Ovary (tissue), 7 donors: ENCODE measurements at regions not wholly inside any gene's neighbourhood (a gene's known extent, or its start where the extent isn't known, plus 50 kb on each side); places are given as distances from the start of the nearest gene placed in this dataset.

Source experiments
- DNase-seq, 5 donors: peaks; one replicate each; pipeline ENCODE4 v3.0.0-alpha.2; 2019 to 2020
- H3K27ac ChIP-seq, 2 donors: fragments of 200-600 bp; one replicate each; pipeline versions ENCODE4 v1.5.1 to v1.8.0; 2019 to 2022
- H3K27me3 ChIP-seq: fragments of 200-600 bp; one replicate; pipeline ENCODE4 v1.8.0; 2022
- H3K36me3 ChIP-seq: fragments of 200-600 bp; sonication (generic); one replicate; pipeline ENCODE4 v1.5.1; 2019
- H3K4me1 ChIP-seq: one replicate; pipeline ENCODE4 v1.8.1; 2013; ENCODE audit warnings: mild to moderate bottlenecking, moderate library complexity; ENCODE audit not compliant: insufficient read depth
- H3K4me3 ChIP-seq: fragments of 200-600 bp; sonication (generic); one replicate; pipeline ENCODE4 v1.5.1; 2017
- H3K9me3 ChIP-seq, 2 donors: fragments of 200-600 bp in 1 of 2; sonication (generic) in 1 of 2; one replicate each; pipeline versions ENCODE4 v1.5.1 to v1.8.1; 2013 to 2019; ENCODE audit warnings: mild to moderate bottlenecking in 1 of 2, moderate library complexity in 1 of 2
- EP300 ChIP-seq: sonication (generic); formaldehyde crosslinking; IDR thresholded peaks from one replicate; pipeline ENCODE4 v1.6.1; 2017; ENCODE audit warnings: antibody characterized with exemption
- POLR2A ChIP-seq: fragments of 450-650 bp; IDR thresholded peaks from one replicate; pipeline ENCODE4 v1.6.1; 2017; ENCODE audit warnings: antibody characterized with exemption, mild to moderate bottlenecking, moderate library complexity
- WGBS, 3 donors: extraction: QIAGEN DNeasy Blood & Tissue Kit in 1 of 3; methylation state at CpG; one replicate each; pipeline versions ENCODE4 v1.1.5 to v1.1.7; 2013 to 2017; 5-methylcytosine and 5-hydroxymethylcytosine counted together
- intact Hi-C, 4 donors: fragments of 100-400 bp; cut with DNase I; formaldehyde crosslinking; loops; one replicate each; pipeline versions ENCODE4 v1.11.0 to v1.15.1; 2022 to 2023
- TF ChIP-seq, protein P1 (sequence below), 3 donors: fragments of 450-650 bp in 2 of 3; fragments of 200-600 bp in 1 of 3; IDR thresholded peaks; one replicate each; pipeline versions ENCODE4 v1.5.1 to v1.8.0; 2016 to 2022; ENCODE audit warnings: antibody characterized with exemption in 3 of 3, mild to moderate bottlenecking in 1 of 3
- donor health status: DM: no; HTN: no; CAD: no; lungs with moderate emphysema.
- donor health status: DM: no; HTN: no; CAD: no.
- donor health status: Bipolar disorder and iron deficiency.
- donor health status: DM: no; HTN: no; CAD: no.
- donor health status: DM: yes; HTN: yes; CAD: no.

DNA sequence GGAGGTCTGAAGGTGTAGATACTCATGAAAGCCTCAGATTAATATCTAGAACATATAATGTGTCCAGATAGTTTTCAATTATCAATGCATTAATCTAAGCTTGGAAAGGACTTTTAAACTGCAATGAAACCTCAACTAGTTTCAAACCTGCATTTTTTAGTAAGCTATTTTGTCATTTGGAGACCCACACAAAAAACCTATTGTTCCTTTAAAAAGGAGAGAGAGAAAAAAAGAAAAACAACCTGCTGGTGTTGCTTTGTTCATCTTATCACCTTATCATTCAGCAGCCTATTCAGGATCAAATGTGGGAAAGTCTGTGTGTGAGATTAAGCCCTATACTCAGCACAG lies 215.7 kb upstream of the PLEKHG7 start:
- TF ChIP-seq, protein P1, sequence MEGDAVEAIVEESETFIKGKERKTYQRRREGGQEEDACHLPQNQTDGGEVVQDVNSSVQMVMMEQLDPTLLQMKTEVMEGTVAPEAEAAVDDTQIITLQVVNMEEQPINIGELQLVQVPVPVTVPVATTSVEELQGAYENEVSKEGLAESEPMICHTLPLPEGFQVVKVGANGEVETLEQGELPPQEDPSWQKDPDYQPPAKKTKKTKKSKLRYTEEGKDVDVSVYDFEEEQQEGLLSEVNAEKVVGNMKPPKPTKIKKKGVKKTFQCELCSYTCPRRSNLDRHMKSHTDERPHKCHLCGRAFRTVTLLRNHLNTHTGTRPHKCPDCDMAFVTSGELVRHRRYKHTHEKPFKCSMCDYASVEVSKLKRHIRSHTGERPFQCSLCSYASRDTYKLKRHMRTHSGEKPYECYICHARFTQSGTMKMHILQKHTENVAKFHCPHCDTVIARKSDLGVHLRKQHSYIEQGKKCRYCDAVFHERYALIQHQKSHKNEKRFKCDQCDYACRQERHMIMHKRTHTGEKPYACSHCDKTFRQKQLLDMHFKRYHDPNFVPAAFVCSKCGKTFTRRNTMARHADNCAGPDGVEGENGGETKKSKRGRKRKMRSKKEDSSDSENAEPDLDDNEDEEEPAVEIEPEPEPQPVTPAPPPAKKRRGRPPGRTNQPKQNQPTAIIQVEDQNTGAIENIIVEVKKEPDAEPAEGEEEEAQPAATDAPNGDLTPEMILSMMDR (IDR thresholded peaks at IDR 0.05), result no peak
- TF ChIP-seq POLR2A (no peak), EP300 (no peak)
- intact Hi-C loops, result no loop called here

DNA sequence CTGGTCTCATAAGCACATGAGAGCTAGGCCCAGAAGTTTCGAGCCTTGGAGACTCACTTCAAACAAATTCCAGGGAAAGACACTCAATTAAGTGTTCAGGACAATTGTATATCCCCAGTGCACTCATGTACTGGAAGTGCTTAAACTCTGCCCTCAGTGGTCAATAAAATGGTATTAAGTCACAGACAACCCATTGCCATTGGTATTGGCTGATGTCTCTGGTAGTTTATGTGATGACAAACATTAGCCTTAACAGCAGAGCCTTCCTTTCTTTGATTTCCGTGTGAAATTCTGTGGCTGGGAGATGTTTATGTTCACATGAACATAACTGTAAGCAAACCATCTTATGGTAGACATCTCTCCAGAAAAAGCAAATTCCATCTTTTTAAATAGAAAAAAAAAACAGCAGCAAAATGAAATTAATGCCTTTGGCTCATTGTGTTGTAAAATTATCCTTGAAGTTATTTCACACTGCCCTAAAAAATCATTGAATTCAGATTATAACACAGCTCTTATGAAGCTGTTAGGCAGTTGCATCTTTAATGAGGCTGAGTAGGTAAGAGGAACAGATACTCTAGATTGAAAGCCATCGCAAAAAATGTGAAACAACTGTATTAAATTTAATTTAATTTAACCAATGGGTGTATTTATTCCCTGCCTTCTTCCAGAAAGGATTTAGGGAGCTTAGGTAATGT lies 216.2 kb upstream of the PLEKHG7 start:
- no peak for DNase-seq
- Histone ChIP-seq H3K9me3 (no peaks in the 10 kb centered on the region), H3K4me3 (no peak overlapping the region), H3K36me3 (no peaks in the 10 kb centered on the region), H3K27ac (no peak overlapping the region), H3K27me3 (no peaks in the 10 kb centered on the region), H3K4me1 (peaks cover 9% of the 10 kb centered on the region)
- intact Hi-C loops, result no loop called here
- WGBS, 3 donors, result 60 to 66% (median 61%) methylated on average over 3 of the region's 3 CpGs
- TF ChIP-seq, protein P1 (IDR thresholded peaks at IDR 0.05), result no peak
- TF ChIP-seq POLR2A, result no peak
- TF ChIP-seq EP300, result no peak

More for the DNA sequence above, 215.7 kb upstream of the PLEKHG7 start:
- Histone ChIP-seq H3K4me1 (peaks cover 9% of the 10 kb centered on the region), H3K27ac (no peak overlapping the region), H3K27me3 (no peaks in the 10 kb centered on the region), H3K4me3 (no peak overlapping the region), H3K9me3 (no peaks in the 10 kb centered on the region), H3K36me3 (no peaks in the 10 kb centered on the region)
- DNase-seq, result no peak

DNA sequence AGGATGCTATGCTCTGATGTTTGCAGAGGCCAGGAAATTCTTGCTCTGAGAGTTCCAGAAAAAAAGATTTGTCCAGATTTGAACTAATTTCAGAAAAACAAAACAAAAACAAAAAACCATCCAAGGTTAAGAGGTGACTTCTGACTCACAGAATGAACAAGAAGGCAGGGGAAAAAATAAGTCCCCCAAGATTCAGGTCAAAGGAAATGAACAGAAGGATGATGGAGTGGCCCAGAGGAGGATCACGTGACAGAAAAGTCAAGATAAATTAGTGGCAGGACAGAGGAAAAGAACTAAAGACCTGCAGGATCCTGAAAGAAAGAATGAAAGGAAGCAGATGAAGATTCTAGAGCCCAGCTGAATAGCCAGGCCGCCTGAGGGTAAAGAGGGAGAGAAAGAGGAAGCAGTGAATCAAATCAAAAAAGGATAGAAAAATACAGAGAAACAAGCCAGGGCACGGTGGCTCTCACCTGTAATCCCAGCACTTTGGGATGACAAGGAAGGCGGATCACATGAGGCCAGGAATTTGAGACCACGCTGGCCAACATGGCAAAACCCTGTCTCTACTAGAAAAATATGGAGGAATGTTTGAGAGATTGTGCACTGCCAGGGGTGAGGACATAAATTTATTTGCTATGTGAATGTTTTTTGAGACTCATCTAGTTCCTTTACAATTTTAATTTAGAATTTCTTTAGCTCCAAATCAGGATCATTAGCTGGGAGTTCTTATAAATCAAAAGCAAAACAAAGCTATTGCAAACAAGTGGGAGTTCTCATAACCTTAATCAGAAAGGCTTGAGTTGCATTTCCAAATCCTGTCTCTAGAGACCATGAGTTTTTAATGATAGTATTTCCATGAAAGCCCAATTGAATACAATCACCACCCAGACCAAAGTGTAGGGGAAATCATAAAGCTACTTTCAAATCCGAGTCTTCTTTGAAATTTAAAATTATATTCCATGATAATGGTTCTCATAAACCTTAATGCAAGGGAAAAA lies 217.1 kb upstream of the PLEKHG7 start:
- intact Hi-C loops, result no loop called here
- TF ChIP-seq EP300 (no peak), POLR2A (no peak)
- TF ChIP-seq, protein P1 (IDR thresholded peaks at IDR 0.05), result no peak
- Histone ChIP-seq H3K27ac (no peak overlapping the region), H3K27me3 (no peaks in the 10 kb centered on the region), H3K4me1 (peaks cover 9% of the 10 kb centered on the region), H3K9me3 (no peaks in the 10 kb centered on the region), H3K36me3 (no peaks in the 10 kb centered on the region), H3K4me3 (no peak overlapping the region)
- no peak for DNase-seq
- 34 to 60% (median 46%) methylated on average over 6 of the region's 6 CpGs for WGBS, 3 donors

DNA sequence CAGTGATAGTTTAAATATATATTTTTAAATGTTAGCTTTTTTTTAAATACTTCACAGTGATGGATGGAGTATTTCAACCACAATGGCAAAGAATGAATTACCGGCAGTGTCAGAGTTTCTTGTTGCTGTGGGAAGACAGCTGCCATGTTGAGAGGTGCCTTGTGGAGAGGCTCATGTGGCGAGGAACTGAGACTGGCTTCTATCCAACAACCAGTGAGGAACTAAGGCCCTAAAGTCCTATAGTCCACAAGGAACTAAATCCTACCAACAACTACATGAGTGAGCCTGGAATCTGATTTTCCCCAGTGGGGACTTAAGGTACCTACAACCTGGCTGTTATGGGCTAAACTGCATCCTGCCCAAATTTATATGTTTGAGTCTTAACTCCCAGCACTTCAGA lies 220.2 kb upstream of the PLEKHG7 start:
- no peaks in the 10 kb centered on the region for H3K9me3 ChIP-seq
- 97 to 98% (median 97%) methylated on average over 2 of the region's 2 CpGs for WGBS, 3 donors
- no peak for DNase-seq
- intact Hi-C loops, result no loop called here
- peaks cover 9% of the 10 kb centered on the region for H3K4me1 ChIP-seq
- TF ChIP-seq EP300 (no peak), POLR2A (no peak)
- TF ChIP-seq, protein P1 (IDR thresholded peaks at IDR 0.05), result no peak
- no peak overlapping the region for H3K4me3 ChIP-seq
- H3K27me3 ChIP-seq, result no peaks in the 10 kb centered on the region
- no peak overlapping the region for H3K27ac ChIP-seq
- no peaks in the 10 kb centered on the region for H3K36me3 ChIP-seq
